HepG2 (cell line): ENCODE measurements at regions not wholly inside any gene's neighbourhood (a gene's known extent, or its start where the extent isn't known, plus 50 kb on each side); places are given as distances from the start of the nearest gene placed in this dataset.

ENCODE experiments used
- ARID4A ChIP-seq: sonication (generic); formaldehyde crosslinking; IDR thresholded peaks from 2 replicates; pipeline ENCODE4 v1.5.0; 2020; ENCODE audit warnings: mild to moderate bottlenecking, missing genetic modification reagents, borderline replicate concordance
- HNF4G ChIP-seq, 2 experiments: sonication (generic) in 1 of 2; formaldehyde crosslinking in 1 of 2; IDR thresholded peaks; 2 replicates each; pipeline versions ENCODE4 v1.4.0 to v1.6.1; 2011 to 2020; ENCODE audit warnings: borderline replicate concordance in 2 of 2, low read depth in 2 of 2, mild to moderate bottlenecking in 2 of 2, low read length in 1 of 2, missing genetic modification reagents in 1 of 2, moderate library complexity in 1 of 2
- KAT7 ChIP-seq: IDR thresholded peaks from 2 replicates; pipeline ENCODE4 v1.6.1; 2018; ENCODE audit warnings: borderline replicate concordance, missing compliant biosample characterization
- KDM2A ChIP-seq: sonication (generic); formaldehyde crosslinking; IDR thresholded peaks from 2 replicates; pipeline ENCODE4 v1.4.0; 2020; ENCODE audit warnings: low read depth, missing genetic modification reagents, borderline replicate concordance
- MLXIP ChIP-seq: sonication (generic); formaldehyde crosslinking; IDR thresholded peaks from 2 replicates; pipeline ENCODE4 v1.9.0; 2021; ENCODE audit warnings: missing genetic modification reagents, borderline replicate concordance
- SRSF9 ChIP-seq: fragments of 200-400 bp; formaldehyde crosslinking; IDR thresholded peaks from 2 replicates; pipeline ENCODE4 v1.6.1; 2018; ENCODE audit warnings: borderline replicate concordance, mild to moderate bottlenecking, low read depth, low read length; ENCODE audit not compliant: insufficient read depth, poor library complexity, severe bottlenecking
- ZFP36L1 ChIP-seq: sonication (generic); formaldehyde crosslinking; IDR thresholded peaks from 2 replicates; pipeline ENCODE4 v1.8.0; 2022; ENCODE audit warnings: mild to moderate bottlenecking, missing genetic modification reagents, moderate library complexity
- ZFP91 ChIP-seq: sonication (generic); formaldehyde crosslinking; IDR thresholded peaks from 2 replicates; pipeline ENCODE4 v1.9.0; 2022; ENCODE audit warnings: missing genetic modification reagents, mild to moderate bottlenecking, borderline replicate concordance
- ZNF101 ChIP-seq: sonication (generic); formaldehyde crosslinking; IDR thresholded peaks from 2 replicates; pipeline ENCODE4 v1.4.0; 2020; ENCODE audit warnings: mild to moderate bottlenecking, low read depth, missing genetic modification reagents, borderline replicate concordance
- ZNF138 ChIP-seq: sonication (generic); formaldehyde crosslinking; IDR thresholded peaks from 2 replicates; pipeline ENCODE4 v1.5.0; 2020; ENCODE audit warnings: mild to moderate bottlenecking, low read depth, missing genetic modification reagents
- ZNF232 ChIP-seq: sonication (generic); formaldehyde crosslinking; IDR thresholded peaks from 2 replicates; pipeline ENCODE4 v1.4.0; 2020; ENCODE audit warnings: missing genetic modification reagents, borderline replicate concordance
- ZNF333 ChIP-seq: sonication (generic); formaldehyde crosslinking; IDR thresholded peaks from 2 replicates; pipeline ENCODE4 v1.4.0; 2020; ENCODE audit warnings: mild to moderate bottlenecking, missing genetic modification reagents, borderline replicate concordance
- ZNF580 ChIP-seq: IDR thresholded peaks from 2 replicates; pipeline ENCODE4 v1.6.1; 2016; ENCODE audit warnings: low read depth, borderline replicate concordance
- ZNF704 ChIP-seq: sonication (generic); formaldehyde crosslinking; IDR thresholded peaks from 2 replicates; pipeline ENCODE4 v1.8.1; 2023; ENCODE audit warnings: mild to moderate bottlenecking, inconsistent platforms, moderate library complexity, missing genetic modification reagents, borderline replicate concordance
- ZNF780A ChIP-seq: sonication (generic); formaldehyde crosslinking; IDR thresholded peaks from 2 replicates; pipeline ENCODE4 v1.8.0; 2022; ENCODE audit warnings: mild to moderate bottlenecking, missing genetic modification reagents, moderate library complexity

GRCh38 chr2:172172513-172173173 lies 69.9 kb upstream of the DLX2 start (continued):
- TF ChIP-seq KAT7: peak; percentile 75; the same call in 1 of the 2 replicates
- TF ChIP-seq ZNF580 (CRISPR knock-in tag): 0 out of 2 replicates have a peak, but pooled peaks have one; percentile 43
- TF ChIP-seq SRSF9: no peak
- no peak for TF ChIP-seq ZNF333 (CRISPR knock-in tag)
- no peak for TF ChIP-seq MLXIP (CRISPR knock-in tag)
- no peak for TF ChIP-seq ZFP36L1 (CRISPR knock-in tag)
- no peak for TF ChIP-seq ZNF704 (CRISPR knock-in tag)
- no peak for TF ChIP-seq ZNF232 (CRISPR knock-in tag)
- TF ChIP-seq ZNF101: no peak
- TF ChIP-seq ZFP91 (CRISPR knock-in tag): peak; percentile 90; the same call in 1 of the 2 replicates
- TF ChIP-seq HNF4G (IDR thresholded peaks at IDR 0.05; ENCODE audit: borderline replicate concordance, low read depth, low read length): no peak
- peak; percentile 56; the same call in 1 of the 2 replicates for TF ChIP-seq HNF4G (CRISPR knock-in tag; IDR thresholded peaks at IDR 0.05; ENCODE audit: borderline replicate concordance, low read depth)
- no peak for TF ChIP-seq ZNF780A (CRISPR knock-in tag)
- peak; percentile 76 for TF ChIP-seq KDM2A (CRISPR knock-in tag)
- no peak for TF ChIP-seq ZNF138 (CRISPR knock-in tag)
- peak; percentile 64; the same call in 1 of the 2 replicates for TF ChIP-seq ARID4A (CRISPR knock-in tag)
